Cardiac muscle cell (in vitro differentiated cells and primary cell): ENCODE measurements at regions not wholly inside any gene's neighbourhood (a gene's known extent, or its start where the extent isn't known, plus 50 kb on each side); places are given as distances from the start of the nearest gene placed in this dataset.
A peak's percentile ranks its signal among the peaks of the same experiment; 100 is the strongest.

Experiments
- DNase-seq, 2 donors: peaks; one replicate each; pipeline versions ENCODE4 v3.0.0 to v3.0.0-alpha.2; 2010 to 2017; ENCODE audit warnings: low read depth in 1 of 2, low spot score in 1 of 2
- H3K27ac ChIP-seq: fragments of 200-600 bp; sonication (generic); 2 replicates; pipeline ENCODE4 v1.5.1; 2016
- H3K27me3 ChIP-seq: fragments of 200-600 bp; sonication (generic); 2 replicates; pipeline ENCODE4 v1.6.0; 2016; ENCODE audit warnings: control low read depth
- H3K36me3 ChIP-seq: fragments of 200-600 bp; sonication (generic); 2 replicates; pipeline ENCODE4 v1.5.1; 2016; ENCODE audit warnings: control low read depth
- H3K4me1 ChIP-seq: fragments of 200-600 bp; sonication (generic); 2 replicates; pipeline ENCODE4 v1.8.1; 2017; ENCODE audit warnings: low read depth, mild to moderate bottlenecking, mixed run types
- H3K4me3 ChIP-seq: fragments of 200-600 bp; sonication (generic); 2 replicates; pipeline ENCODE4 v1.5.1; 2016; ENCODE audit warnings: mild to moderate bottlenecking
- H3K9me3 ChIP-seq: fragments of 200-600 bp; sonication (generic); 2 replicates; pipeline ENCODE4 v1.5.1; 2017; ENCODE audit warnings: low read depth, mild to moderate bottlenecking, control low read depth
- TF ChIP-seq, protein P1 (sequence below): IDR thresholded peaks from 2 replicates; pipeline ENCODE4 v1.5.1; 2012; ENCODE audit warnings: low read depth, mild to moderate bottlenecking, low read length

DNA sequence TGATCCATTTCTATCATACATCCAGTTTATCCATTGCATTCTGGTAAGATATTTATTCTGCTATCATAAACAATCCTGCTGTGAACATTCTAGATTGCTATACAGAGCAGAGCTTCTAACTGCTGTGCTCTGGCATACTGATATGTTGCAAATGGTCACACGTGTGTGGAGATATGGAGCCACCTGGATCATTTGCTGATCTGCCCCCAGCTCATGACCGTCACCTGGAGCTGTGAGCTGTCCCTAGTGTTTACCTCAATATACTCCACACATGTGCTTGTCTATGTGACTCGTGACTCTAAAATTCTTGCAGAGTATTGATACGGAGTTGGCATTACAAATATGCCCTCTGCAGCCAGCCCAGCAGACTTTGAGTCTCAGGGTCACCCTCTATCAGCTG lies 164.5 kb upstream of the ZFHX3 start:
- no peak overlapping the region for H3K4me3 ChIP-seq
- H3K27ac ChIP-seq, result no peak overlapping the region
- H3K4me1 ChIP-seq, result no peaks in the 10 kb centered on the region
- no peak for DNase-seq
- no peaks in the 10 kb centered on the region for H3K9me3 ChIP-seq
- TF ChIP-seq, protein P1, sequence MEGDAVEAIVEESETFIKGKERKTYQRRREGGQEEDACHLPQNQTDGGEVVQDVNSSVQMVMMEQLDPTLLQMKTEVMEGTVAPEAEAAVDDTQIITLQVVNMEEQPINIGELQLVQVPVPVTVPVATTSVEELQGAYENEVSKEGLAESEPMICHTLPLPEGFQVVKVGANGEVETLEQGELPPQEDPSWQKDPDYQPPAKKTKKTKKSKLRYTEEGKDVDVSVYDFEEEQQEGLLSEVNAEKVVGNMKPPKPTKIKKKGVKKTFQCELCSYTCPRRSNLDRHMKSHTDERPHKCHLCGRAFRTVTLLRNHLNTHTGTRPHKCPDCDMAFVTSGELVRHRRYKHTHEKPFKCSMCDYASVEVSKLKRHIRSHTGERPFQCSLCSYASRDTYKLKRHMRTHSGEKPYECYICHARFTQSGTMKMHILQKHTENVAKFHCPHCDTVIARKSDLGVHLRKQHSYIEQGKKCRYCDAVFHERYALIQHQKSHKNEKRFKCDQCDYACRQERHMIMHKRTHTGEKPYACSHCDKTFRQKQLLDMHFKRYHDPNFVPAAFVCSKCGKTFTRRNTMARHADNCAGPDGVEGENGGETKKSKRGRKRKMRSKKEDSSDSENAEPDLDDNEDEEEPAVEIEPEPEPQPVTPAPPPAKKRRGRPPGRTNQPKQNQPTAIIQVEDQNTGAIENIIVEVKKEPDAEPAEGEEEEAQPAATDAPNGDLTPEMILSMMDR, result no peak
- no peaks in the 10 kb centered on the region for H3K27me3 ChIP-seq
- no peaks in the 10 kb centered on the region for H3K36me3 ChIP-seq

DNA sequence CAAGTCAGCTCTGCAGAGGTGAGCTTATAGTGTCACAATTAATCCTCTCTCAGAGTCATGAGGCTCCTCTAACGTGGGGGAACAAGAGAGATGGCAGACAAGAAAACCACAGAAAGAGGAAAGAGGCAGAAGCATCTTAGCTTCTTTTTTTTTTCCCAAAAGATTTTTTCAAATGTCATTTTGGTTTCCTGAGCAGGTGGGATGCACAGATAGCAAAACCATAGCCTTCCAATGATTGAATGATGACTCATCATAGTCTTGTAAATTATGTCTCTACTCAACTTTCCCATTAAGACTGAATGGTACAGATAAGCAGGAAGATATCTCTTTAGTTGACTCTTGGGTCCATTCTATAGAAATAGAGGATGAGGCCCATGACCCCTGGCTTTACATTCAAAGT lies 162.8 kb upstream of the ZFHX3 start:
- no peaks in the 10 kb centered on the region for H3K36me3 ChIP-seq
- no peak overlapping the region for H3K4me3 ChIP-seq
- no peaks in the 10 kb centered on the region for H3K9me3 ChIP-seq
- DNase-seq, result no peak
- TF ChIP-seq, protein P1, result no peak
- no peak overlapping the region for H3K27ac ChIP-seq
- no peaks in the 10 kb centered on the region for H3K4me1 ChIP-seq
- H3K27me3 ChIP-seq, result no peaks in the 10 kb centered on the region

DNA sequence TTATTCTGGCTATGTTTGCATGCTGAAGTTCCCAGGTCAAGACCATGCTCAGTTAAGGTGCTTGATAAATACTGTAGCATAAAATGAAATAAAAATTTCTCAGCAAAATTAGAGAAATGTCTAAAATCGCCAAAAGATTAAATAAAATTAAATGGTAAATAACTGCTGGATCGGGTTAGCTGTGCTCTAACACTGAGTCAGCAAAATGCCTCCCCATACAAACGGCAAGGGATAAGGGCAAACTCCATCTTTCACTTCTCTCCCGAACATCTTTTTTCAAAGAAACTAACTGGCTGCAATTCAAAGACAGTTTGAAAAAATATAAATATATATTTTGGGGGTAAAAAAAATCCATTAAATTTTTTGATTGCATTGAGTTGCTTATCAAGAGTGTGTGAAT lies 162.2 kb upstream of the ZFHX3 start:
- H3K9me3 ChIP-seq, result no peaks in the 10 kb centered on the region
- no peaks in the 10 kb centered on the region for H3K4me1 ChIP-seq
- no peaks in the 10 kb centered on the region for H3K36me3 ChIP-seq
- TF ChIP-seq, protein P1, result no peak
- H3K4me3 ChIP-seq, result no peak overlapping the region
- DNase-seq, result no peak
- H3K27ac ChIP-seq, result no peak overlapping the region
- H3K27me3 ChIP-seq, result no peaks in the 10 kb centered on the region

DNA sequence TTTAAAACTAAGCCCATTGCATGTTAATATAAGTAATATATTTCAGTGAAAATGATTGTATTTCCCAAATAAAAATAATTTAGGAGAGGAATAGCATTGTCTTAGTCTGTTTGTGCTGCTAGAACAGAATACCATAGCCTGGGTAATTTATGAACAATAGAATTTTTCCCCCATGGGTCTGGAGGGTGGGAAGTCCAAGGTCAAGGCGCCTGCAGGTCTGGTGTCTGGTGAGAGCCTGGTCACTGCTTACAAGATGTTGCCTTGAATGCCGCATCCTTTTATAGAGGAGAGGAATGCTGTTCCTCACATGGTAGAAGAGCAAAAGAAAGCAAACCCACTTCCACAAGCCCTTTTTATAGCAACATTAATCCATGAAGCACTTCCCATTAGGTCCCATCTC lies 161.3 kb upstream of the ZFHX3 start:
- DNase-seq, result no peak
- Histone ChIP-seq H3K27ac (no peak overlapping the region), H3K27me3 (no peaks in the 10 kb centered on the region), H3K4me3 (no peak overlapping the region), H3K9me3 (no peaks in the 10 kb centered on the region), H3K36me3 (no peaks in the 10 kb centered on the region), H3K4me1 (no peaks in the 10 kb centered on the region)
- TF ChIP-seq, protein P1, result no peak

DNA sequence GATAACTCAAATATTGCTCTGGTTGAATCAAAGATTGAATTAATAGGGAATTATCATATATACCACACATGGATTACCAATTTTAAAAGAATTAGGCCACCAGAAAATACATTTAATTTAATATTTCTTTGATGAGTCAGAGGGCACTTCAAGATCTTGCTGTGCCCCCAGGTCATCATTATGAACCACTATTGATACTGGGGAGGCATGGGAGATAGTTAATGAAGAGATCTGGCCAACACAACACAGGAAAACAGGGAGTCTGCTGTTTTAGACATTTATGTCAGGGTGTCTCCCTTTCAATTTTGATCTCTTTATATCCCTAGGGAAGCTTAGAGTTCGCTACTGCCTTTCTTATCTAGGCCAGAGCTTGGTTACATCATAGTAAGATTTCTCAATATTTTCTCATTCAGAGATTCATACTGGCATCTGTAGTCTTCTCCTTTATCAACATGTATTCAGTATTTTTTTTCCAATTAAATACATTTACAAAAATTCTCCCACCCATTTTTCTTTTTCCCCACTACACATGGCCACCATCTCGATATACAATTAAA lies 158.3 kb upstream of the ZFHX3 start:
- peak in 1 of 2 donors; percentile 56 for DNase-seq
- TF ChIP-seq, protein P1, result no peak
- H3K27me3 ChIP-seq, result no peaks in the 10 kb centered on the region
- H3K4me1 ChIP-seq, result no peaks in the 10 kb centered on the region
- H3K36me3 ChIP-seq, result no peaks in the 10 kb centered on the region
- H3K27ac ChIP-seq, result no peak overlapping the region
- H3K9me3 ChIP-seq, result no peaks in the 10 kb centered on the region
- H3K4me3 ChIP-seq, result no peak overlapping the region
